ENCODE measurements at regions not wholly inside any gene's neighbourhood (a gene's known extent, or its start where the extent isn't known, plus 50 kb on each side); places are given as distances from the start of the nearest gene placed in this dataset.
A peak's percentile ranks its signal among the peaks of the same experiment; 100 is the strongest.
"Not testable (repeated sequence)": the region's sequence is repeated elsewhere in the genome, so short reads cannot be mapped to it uniquely, and the experiment has no call there.

- CTCF ChIA-PET: no interaction called here
- POLR2A ChIA-PET: no interaction called here
- WGBS (ENCODE audit: insufficient coverage): no CpG with 5 or more reads among the region's 4 CpGs
Observed at GRCh38 chrX:41981481-41982013, 58.2 kb upstream of the CASK start.

GRCh38 chrX:41974677-41975076, 51.3 kb upstream of the CASK start:
- no CpG with 5 or more reads among the region's 1 CpG for WGBS (ENCODE audit: insufficient coverage)

More at GRCh38 chrX:41981481-41982013, 58.2 kb upstream of the CASK start:
- H3K27ac ChIP-seq (ENCODE audit: insufficient read depth in 1 of 2, low read depth in 1 of 2, low read length in 2 of 2, poor library complexity in 1 of 2, severe bottlenecking in 2 of 2): no peak overlapping the region
- no peaks in the 10 kb centered on the region for H3K27me3 ChIP-seq (replicated peaks in 2 of 5; ENCODE audit: control insufficient read depth in 4 of 5, insufficient read depth in 5 of 5, low read length in 4 of 5)
- no peaks in the 10 kb centered on the region for H3K9me3 ChIP-seq (ENCODE audit: control extremely low read depth in 1 of 5, control insufficient read depth in 4 of 5, insufficient read depth in 2 of 5, low read depth in 1 of 5, low read length in 4 of 5)
- DNase-seq: peak in 1 of 3 donors; percentile 7
- H3K4me1 ChIP-seq (ENCODE audit: control extremely low read depth in 1 of 4, control insufficient read depth in 4 of 4, insufficient read depth in 4 of 4, low read length in 3 of 4): no peaks in the 10 kb centered on the region
- H3K36me3 ChIP-seq (ENCODE audit: control insufficient read depth in 4 of 4, insufficient read depth in 4 of 4, low read length in 3 of 4): no peaks in the 10 kb centered on the region
- H3K4me3 ChIP-seq (ENCODE audit: control insufficient read depth in 1 of 7, extremely low read depth in 1 of 7, insufficient read depth in 4 of 7, low read depth in 2 of 7, low read length in 6 of 7): no peak overlapping the region

GRCh38 chrX:41973208-41973607, 49.9 kb upstream of the CASK start:
- no peak for DNase-seq
- Histone ChIP-seq H3K27ac (ENCODE audit: insufficient read depth in 1 of 2, low read depth in 1 of 2, low read length in 2 of 2, poor library complexity in 1 of 2, severe bottlenecking in 2 of 2) (no peak overlapping the region), H3K9me3 (ENCODE audit: control extremely low read depth in 1 of 5, control insufficient read depth in 4 of 5, insufficient read depth in 2 of 5, low read depth in 1 of 5, low read length in 4 of 5) (no peaks in the 10 kb centered on the region), H3K36me3 (ENCODE audit: control insufficient read depth in 4 of 4, insufficient read depth in 4 of 4, low read length in 3 of 4) (no peaks in the 10 kb centered on the region), H3K4me3 (ENCODE audit: control insufficient read depth in 1 of 7, extremely low read depth in 1 of 7, insufficient read depth in 4 of 7, low read depth in 2 of 7, low read length in 6 of 7) (no peak overlapping the region), H3K27me3 (replicated peaks in 2 of 5; ENCODE audit: control insufficient read depth in 4 of 5, insufficient read depth in 5 of 5, low read length in 4 of 5) (peaks cover 0 to 2% (median 0%) of the 10 kb centered on the region in 5 experiments), H3K4me1 (ENCODE audit: control extremely low read depth in 1 of 4, control insufficient read depth in 4 of 4, insufficient read depth in 4 of 4, low read length in 3 of 4) (no peaks in the 10 kb centered on the region)
- POLR2A ChIA-PET: no interaction called here
- CTCF ChIA-PET: no interaction called here
- WGBS (ENCODE audit: insufficient coverage): no CpG with 5 or more reads among the region's 2 CpGs

More at GRCh38 chrX:41974677-41975076, 51.3 kb upstream of the CASK start:
- DNase-seq; H3K27ac ChIP-seq (ENCODE audit: insufficient read depth in 1 of 2, low read depth in 1 of 2, low read length in 2 of 2, poor library complexity in 1 of 2, severe bottlenecking in 2 of 2); H3K36me3 ChIP-seq (ENCODE audit: control insufficient read depth in 4 of 4, insufficient read depth in 4 of 4, low read length in 3 of 4); H3K27me3 ChIP-seq (replicated peaks in 2 of 5; ENCODE audit: control insufficient read depth in 4 of 5, insufficient read depth in 5 of 5, low read length in 4 of 5); CTCF ChIA-PET; H3K4me3 ChIP-seq (ENCODE audit: control insufficient read depth in 1 of 7, extremely low read depth in 1 of 7, insufficient read depth in 4 of 7, low read depth in 2 of 7, low read length in 6 of 7); H3K9me3 ChIP-seq (ENCODE audit: control extremely low read depth in 1 of 5, control insufficient read depth in 4 of 5, insufficient read depth in 2 of 5, low read depth in 1 of 5, low read length in 4 of 5); H3K4me1 ChIP-seq (ENCODE audit: control extremely low read depth in 1 of 4, control insufficient read depth in 4 of 4, insufficient read depth in 4 of 4, low read length in 3 of 4); POLR2A ChIA-PET: not testable (repeated sequence)

All from common myeloid progenitor, CD34-positive (primary cell).